ENCODE measurements at regions not wholly inside any gene's neighbourhood (a gene's known extent, or its start where the extent isn't known, plus 50 kb on each side); places are given as distances from the start of the nearest gene placed in this dataset.
A peak's percentile ranks its signal among the peaks of the same experiment; 100 is the strongest.

GRCh38 chr6:168964138-168964835 is 289.4 kb downstream of the THBS2 start:
- WGBS, 4 donors = 62 to 69% (median 64%) methylated on average over 11 to 14 of the region's 14 CpGs
- Histone ChIP-seq H3K4me1 (peaks cover 0 to 20% (median 5%) of the 10 kb centered on the region in 12 donors), H3K27me3 (no peaks in the 10 kb centered on the region), H3K9me3 (peaks cover 0 to 5% (median 0%) of the 10 kb centered on the region in 12 donors), H3K4me3 (no peak overlapping the region), H3K27ac (no peak overlapping the region), H3K36me3 (no peaks in the 10 kb centered on the region)
- ATAC-seq (no peak), DNase-seq (no peak)
- intact Hi-C loops (cut with DNase I) = loop anchor here in 1 of 10 donors (10.0 kb wide), 1 partner anchor 521 kb away; no protein-coding TSS in a partner anchor
- TF ChIP-seq CTCF (IDR thresholded peaks at IDR 0.05) = no peak
- no peak for TF ChIP-seq POLR2A (IDR thresholded peaks at IDR 0.05)

GRCh38 chr6:168962886-168963285 is 290.8 kb downstream of the THBS2 start:
- no peaks in the 10 kb centered on the region for H3K36me3 ChIP-seq
- peak in 2 of 4 donors; percentile 29 to 62 for ATAC-seq
- H3K27me3 ChIP-seq = no peaks in the 10 kb centered on the region
- no peak for TF ChIP-seq POLR2A (IDR thresholded peaks at IDR 0.05)
- no peak for TF ChIP-seq CTCF (IDR thresholded peaks at IDR 0.05)
- H3K4me1 ChIP-seq = peaks cover 0 to 14% (median 2%) of the 10 kb centered on the region in 12 donors
- peaks cover 0 to 5% (median 0%) of the 10 kb centered on the region in 12 donors for H3K9me3 ChIP-seq
- intact Hi-C loops (cut with DNase I) = loop anchor here in 1 of 10 donors (10.0 kb wide), 1 partner anchor 522 kb away; no protein-coding TSS in a partner anchor
- H3K4me3 ChIP-seq = no peak overlapping the region
- no peak overlapping the region for H3K27ac ChIP-seq
- DNase-seq = peak in 1 of 5 donors; percentile 56
- 58 to 78% (median 73%) methylated on average over 14 of the region's 14 CpGs for WGBS, 4 donors

- WGBS, 4 donors = 68 to 87% (median 72%) methylated on average over 13 of the region's 13 CpGs
- intact Hi-C loops (cut with DNase I) = loop anchor here in 1 of 10 donors (10.0 kb wide), 1 partner anchor 524 kb away; no protein-coding TSS in a partner anchor
These were observed 292.4 kb downstream of the THBS2 start for GRCh38 chr6:168961264-168961656.

More at GRCh38 chr6:168961264-168961656, 292.4 kb downstream of the THBS2 start:
- Histone ChIP-seq H3K36me3 (no peaks in the 10 kb centered on the region), H3K4me1 (peaks cover 0 to 12% (median 0%) of the 10 kb centered on the region in 12 donors), H3K4me3 (no peak overlapping the region), H3K9me3 (peaks cover 0 to 5% (median 0%) of the 10 kb centered on the region in 12 donors), H3K27me3 (no peaks in the 10 kb centered on the region), H3K27ac (no peak overlapping the region)
- TF ChIP-seq POLR2A (IDR thresholded peaks at IDR 0.05) (no peak), CTCF (IDR thresholded peaks at IDR 0.05) (no peak)
- no peak for ATAC-seq
- no peak for DNase-seq

All from heart left ventricle (tissue), 16 donors.